Gastrocnemius medialis (tissue), 4 donors: ENCODE measurements at regions not wholly inside any gene's neighbourhood (a gene's known extent, or its start where the extent isn't known, plus 50 kb on each side); places are given as distances from the start of the nearest gene placed in this dataset.

Experiments
- CTCF ChIP-seq, 5 experiments: fragments of 450-650 bp in 3 of 5; fragments of 200-600 bp in 2 of 5; sonication (generic) in 2 of 5; IDR thresholded peaks in 4 of 5; conservative IDR thresholded peaks in 1 of 5; 1 replicate in 4 of 5; 2 replicates in 1 of 5; pipeline ENCODE4 v1.5.1; 2016 to 2019; ENCODE audit warnings: antibody characterized with exemption in 5 of 5, mild to moderate bottlenecking in 3 of 5, moderate library complexity in 3 of 5
- POLR2A ChIP-seq, 2 donors: fragments of 450-650 bp; IDR thresholded peaks; one replicate each; pipeline ENCODE4 v1.6.1; 2017; ENCODE audit warnings: antibody characterized with exemption in 2 of 2, mild to moderate bottlenecking in 2 of 2, moderate library complexity in 2 of 2

- TF ChIP-seq CTCF (IDR thresholded peaks at IDR 0.05 in 4 of 5, conservative IDR thresholded peaks at IDR 0.05 in 1 of 5), result no peak
- no peak for TF ChIP-seq POLR2A (IDR thresholded peaks at IDR 0.05)
Observed at GRCh38 chr1:38589036-38589435, 270.5 kb downstream of the RRAGC start.
